Immature natural killer cell (primary cell): ENCODE measurements at regions not wholly inside any gene's neighbourhood (a gene's known extent, or its start where the extent isn't known, plus 50 kb on each side); places are given as distances from the start of the nearest gene placed in this dataset.
"Not testable (repeated sequence)": the region's sequence is repeated elsewhere in the genome, so short reads cannot be mapped to it uniquely, and the experiment has no call there.

ENCODE experiments used
- DNase-seq, 3 donors: peaks; one replicate each; pipeline ENCODE4 v3.0.0; 2022; ENCODE audit warnings: mixed read lengths in 1 of 3
- H3K27ac Mint-ChIP-seq, 6 donors: one replicate each; pipeline ENCODE4 v1.8.0; 2020; ENCODE audit warnings: mixed read lengths in 6 of 6, mild to moderate bottlenecking in 5 of 6, inconsistent platforms in 4 of 6, moderate library complexity in 3 of 6
- H3K27me3 Mint-ChIP-seq, 3 donors: one replicate each; pipeline ENCODE4 v1.8.0; 2020 to 2021; ENCODE audit warnings: low read depth in 3 of 3, mild to moderate bottlenecking in 3 of 3, mixed read lengths in 3 of 3, moderate library complexity in 3 of 3, inconsistent platforms in 1 of 3
- H3K36me3 Mint-ChIP-seq, 3 donors: one replicate each; pipeline ENCODE4 v1.8.0; 2020; ENCODE audit warnings: mixed read lengths in 3 of 3, inconsistent platforms in 2 of 3, mild to moderate bottlenecking in 2 of 3
- H3K4me1 Mint-ChIP-seq, 2 donors: one replicate each; pipeline ENCODE4 v1.8.0; 2020; ENCODE audit warnings: inconsistent platforms in 2 of 2, mild to moderate bottlenecking in 2 of 2, mixed read lengths in 2 of 2, moderate library complexity in 1 of 2
- H3K4me3 Mint-ChIP-seq, 5 donors: one replicate each; pipeline ENCODE4 v1.8.0; 2020; ENCODE audit warnings: mild to moderate bottlenecking in 5 of 5, mixed read lengths in 5 of 5, inconsistent platforms in 3 of 5, moderate library complexity in 3 of 5
- H3K9me3 Mint-ChIP-seq, 6 donors: one replicate each; pipeline ENCODE4 v1.8.0; 2020; ENCODE audit warnings: mild to moderate bottlenecking in 6 of 6, mixed read lengths in 6 of 6, inconsistent platforms in 4 of 6, moderate library complexity in 3 of 6

- no peak overlapping the region for H3K27ac Mint-ChIP-seq
- peaks cover 1 to 10% (median 4%) of the 10 kb centered on the region in 3 donors for H3K27me3 Mint-ChIP-seq
- H3K9me3 Mint-ChIP-seq = peaks cover 0 to 1% (median 0%) of the 10 kb centered on the region in 6 donors
- H3K4me3 Mint-ChIP-seq = no peak overlapping the region
- no peak for DNase-seq
- no peaks in the 10 kb centered on the region for H3K36me3 Mint-ChIP-seq
- H3K4me1 Mint-ChIP-seq = peaks cover 3 to 9% of the 10 kb centered on the region in 2 donors
Observed at GRCh38 chr9:88596376-88596775, 61.4 kb downstream of the NXNL2 start.

DNA sequence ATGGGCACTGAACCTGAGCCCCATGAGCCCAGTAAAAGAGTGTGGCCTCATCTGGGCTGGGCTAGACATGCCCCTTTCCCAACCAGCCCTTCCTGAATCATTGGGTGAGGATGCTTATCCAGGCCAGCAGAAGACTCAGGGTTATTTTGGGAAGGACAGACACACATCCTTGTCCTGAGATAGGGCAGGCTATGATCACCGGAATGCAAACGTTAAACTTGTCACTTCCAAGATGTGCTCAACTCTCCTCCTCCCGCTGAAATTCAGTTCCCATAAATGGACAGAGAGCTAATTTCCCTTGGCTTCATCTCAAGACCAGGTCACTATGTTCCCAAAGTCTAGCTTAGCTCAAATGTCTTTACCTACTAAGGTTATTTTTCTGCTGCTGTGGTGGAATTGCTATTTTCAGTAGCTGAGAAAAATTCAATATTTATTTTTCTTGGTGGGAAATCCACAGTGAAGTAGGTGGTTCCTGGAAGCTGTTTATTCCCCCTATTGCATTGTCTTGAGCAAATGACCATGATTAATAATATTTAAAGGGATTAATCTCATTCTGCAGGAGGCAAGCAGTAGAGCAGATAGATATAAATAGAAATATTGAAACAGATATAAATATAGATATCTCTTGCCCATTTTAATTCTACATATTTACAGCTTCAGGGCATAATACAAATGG, 70.0 kb downstream of the NXNL2 start:
- Mint-ChIP-seq H3K9me3 (peaks cover 0 to 1% (median 0%) of the 10 kb centered on the region in 6 donors), H3K27ac (no peak overlapping the region), H3K4me1 (no peaks in the 10 kb centered on the region), H3K4me3 (no peak overlapping the region), H3K27me3 (peaks cover 0 to 5% (median 4%) of the 10 kb centered on the region in 3 donors), H3K36me3 (no peaks in the 10 kb centered on the region)
- DNase-seq = no peak

GRCh38 chr9:88605512-88606362, 70.8 kb downstream of the NXNL2 start:
- no peaks in the 10 kb centered on the region for H3K36me3 Mint-ChIP-seq
- H3K27ac Mint-ChIP-seq = no peak overlapping the region
- no peaks in the 10 kb centered on the region for H3K4me1 Mint-ChIP-seq
- H3K9me3 Mint-ChIP-seq = peaks cover 0 to 1% (median 0%) of the 10 kb centered on the region in 6 donors
- H3K4me3 Mint-ChIP-seq = no peak overlapping the region
- DNase-seq = no peak
- H3K27me3 Mint-ChIP-seq = peaks cover 0 to 4% (median 0%) of the 10 kb centered on the region in 3 donors

DNA sequence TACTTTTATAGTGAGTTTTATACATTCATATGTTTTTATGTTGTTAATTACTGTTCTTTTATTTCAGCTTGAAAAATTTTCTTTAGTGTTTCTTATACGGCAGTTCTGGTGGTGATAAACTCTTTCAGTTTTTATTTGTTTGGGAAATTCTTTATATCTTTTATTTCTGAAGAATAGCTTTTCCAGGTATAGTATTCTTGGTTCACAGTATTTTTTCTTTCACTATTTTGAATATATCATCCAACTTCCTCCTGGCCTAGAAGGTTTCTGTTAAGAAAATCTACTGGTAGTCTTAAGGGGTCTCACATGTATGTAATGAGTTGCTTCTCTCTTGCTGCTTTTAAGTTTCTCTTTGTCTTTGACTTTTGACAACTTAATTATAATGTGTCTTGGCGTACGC, 79.4 kb downstream of the NXNL2 start:
- Mint-ChIP-seq H3K27ac (no peak overlapping the region), H3K4me1 (no peaks in the 10 kb centered on the region), H3K27me3 (peaks cover 4 to 6% (median 4%) of the 10 kb centered on the region in 3 donors), H3K4me3 (no peak overlapping the region), H3K9me3 (peaks cover 6 to 43% (median 29%) of the 10 kb centered on the region in 6 donors), H3K36me3 (peaks cover 0 to 8% (median 4%) of the 10 kb centered on the region in 3 donors)
- no peak for DNase-seq

DNA sequence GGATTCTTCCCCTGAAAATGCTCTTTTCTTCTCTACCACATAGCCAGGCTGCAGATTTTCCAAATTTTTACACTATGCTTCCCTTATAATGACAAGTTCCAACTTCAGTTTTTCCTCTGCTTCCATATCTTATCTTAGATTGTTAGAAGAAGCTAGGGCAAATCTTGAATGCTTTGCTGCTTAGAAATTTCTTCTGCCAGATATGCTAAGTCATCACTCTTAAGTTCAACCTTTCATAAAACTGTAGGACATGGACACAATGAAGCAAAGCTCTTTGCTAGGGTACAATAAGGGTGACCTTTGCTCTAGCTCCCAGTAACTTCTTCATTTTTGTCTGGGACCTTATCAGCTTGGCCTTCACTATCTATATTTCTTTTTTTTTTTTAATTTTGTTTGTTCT, 88.7 kb downstream of the NXNL2 start:
- Mint-ChIP-seq H3K27ac (no peak overlapping the region), H3K9me3 (peaks cover 0 to 2% (median 0%) of the 10 kb centered on the region in 6 donors)

GRCh38 chr9:88628114-88628513, 93.1 kb downstream of the NXNL2 start:
- no peaks in the 10 kb centered on the region for H3K9me3 Mint-ChIP-seq
- no peak for DNase-seq
- peaks cover 1 to 6% (median 2%) of the 10 kb centered on the region in 3 donors for H3K27me3 Mint-ChIP-seq
- no peaks in the 10 kb centered on the region for H3K36me3 Mint-ChIP-seq
- no peak overlapping the region for H3K27ac Mint-ChIP-seq
- H3K4me3 Mint-ChIP-seq = no peak overlapping the region
- no peaks in the 10 kb centered on the region for H3K4me1 Mint-ChIP-seq

More for the DNA sequence above, 88.7 kb downstream of the NXNL2 start:
- peaks cover 0 to 2% (median 1%) of the 10 kb centered on the region in 3 donors for H3K27me3 Mint-ChIP-seq
- no peak overlapping the region for H3K4me3 Mint-ChIP-seq
- no peaks in the 10 kb centered on the region for H3K4me1 Mint-ChIP-seq
- no peaks in the 10 kb centered on the region for H3K36me3 Mint-ChIP-seq
- DNase-seq = no peak

GRCh38 chr9:88628811-88629210, 93.8 kb downstream of the NXNL2 start:
- H3K4me3 Mint-ChIP-seq = no peak overlapping the region
- DNase-seq = no peak
- H3K27ac Mint-ChIP-seq = no peak overlapping the region
- no peaks in the 10 kb centered on the region for H3K9me3 Mint-ChIP-seq
- peaks cover 2 to 7% (median 4%) of the 10 kb centered on the region in 3 donors for H3K27me3 Mint-ChIP-seq
- no peaks in the 10 kb centered on the region for H3K36me3 Mint-ChIP-seq
- H3K4me1 Mint-ChIP-seq = no peaks in the 10 kb centered on the region

GRCh38 chr9:88630574-88630973, 95.6 kb downstream of the NXNL2 start:
- peaks cover 4 to 10% (median 7%) of the 10 kb centered on the region in 3 donors for H3K27me3 Mint-ChIP-seq
- not testable (repeated sequence) for H3K4me3 Mint-ChIP-seq, H3K36me3 Mint-ChIP-seq, H3K27ac Mint-ChIP-seq, DNase-seq, H3K4me1 Mint-ChIP-seq, H3K9me3 Mint-ChIP-seq

GRCh38 chr9:88635151-88635550, 100.2 kb downstream of the NXNL2 start:
- Mint-ChIP-seq H3K27ac (no peak overlapping the region), H3K27me3 (peaks cover 10 to 18% (median 13%) of the 10 kb centered on the region in 3 donors)
- no peak for DNase-seq

DNA sequence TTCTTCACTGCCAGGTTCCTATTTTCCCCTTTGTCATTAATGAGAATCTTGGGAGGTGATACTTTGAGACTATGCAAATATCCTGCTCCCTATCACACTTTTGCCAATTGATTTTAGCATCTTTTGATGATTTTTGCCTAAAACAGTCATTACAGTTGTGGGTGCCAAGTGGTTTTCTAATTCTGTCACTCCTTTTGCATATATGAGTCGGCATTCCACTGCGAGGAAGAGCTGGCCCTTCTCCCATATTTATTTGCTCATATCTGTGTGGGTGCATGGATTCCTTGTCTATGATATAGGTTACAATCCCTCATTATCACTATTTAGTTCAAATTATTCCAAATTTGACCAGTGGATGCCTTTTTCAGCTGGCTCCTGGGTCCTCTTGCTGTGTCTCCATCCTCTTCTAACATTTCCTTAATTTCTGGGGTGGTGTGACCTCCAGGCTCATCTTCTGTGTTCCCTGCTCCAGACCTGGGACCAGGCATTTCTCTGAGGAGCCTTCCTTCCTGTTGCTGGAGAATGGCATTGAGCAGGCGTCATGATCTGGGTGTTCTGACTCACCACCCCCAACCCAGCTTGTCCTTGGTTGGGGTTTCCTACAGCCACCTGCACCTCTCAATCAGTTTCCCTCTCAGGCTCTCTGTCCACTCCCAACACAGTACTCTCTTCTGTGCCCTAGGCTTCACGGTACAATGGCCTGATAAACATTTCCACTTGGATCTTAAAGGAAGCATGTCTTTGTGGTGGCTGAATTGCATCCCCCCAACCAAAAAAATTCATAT, 106.7 kb downstream of the NXNL2 start:
- H3K4me3 Mint-ChIP-seq = no peak overlapping the region
- no peak for DNase-seq
- peaks cover 0 to 3% (median 0%) of the 10 kb centered on the region in 3 donors for H3K36me3 Mint-ChIP-seq
- peaks cover 2 to 17% (median 16%) of the 10 kb centered on the region in 3 donors for H3K27me3 Mint-ChIP-seq
- no peaks in the 10 kb centered on the region for H3K4me1 Mint-ChIP-seq
- peaks cover 0 to 12% (median 8%) of the 10 kb centered on the region in 6 donors for H3K9me3 Mint-ChIP-seq
- H3K27ac Mint-ChIP-seq = no peak overlapping the region

More at GRCh38 chr9:88635151-88635550, 100.2 kb downstream of the NXNL2 start:
- H3K36me3 Mint-ChIP-seq = peaks cover 0 to 3% (median 0%) of the 10 kb centered on the region in 3 donors
- H3K4me1 Mint-ChIP-seq = no peaks in the 10 kb centered on the region
- H3K9me3 Mint-ChIP-seq = peaks cover 0 to 29% (median 11%) of the 10 kb centered on the region in 6 donors
- H3K4me3 Mint-ChIP-seq = no peak overlapping the region

- H3K4me3 Mint-ChIP-seq = no peak overlapping the region
- H3K9me3 Mint-ChIP-seq = peaks cover 0 to 7% (median 5%) of the 10 kb centered on the region in 6 donors
- no peak overlapping the region for H3K27ac Mint-ChIP-seq
- peaks cover 2 to 17% (median 17%) of the 10 kb centered on the region in 3 donors for H3K27me3 Mint-ChIP-seq
- DNase-seq = no peak
- no peaks in the 10 kb centered on the region for H3K4me1 Mint-ChIP-seq
- H3K36me3 Mint-ChIP-seq = peaks cover 0 to 3% (median 0%) of the 10 kb centered on the region in 3 donors
Observed at GRCh38 chr9:88642336-88642735, 107.4 kb downstream of the NXNL2 start.

DNA sequence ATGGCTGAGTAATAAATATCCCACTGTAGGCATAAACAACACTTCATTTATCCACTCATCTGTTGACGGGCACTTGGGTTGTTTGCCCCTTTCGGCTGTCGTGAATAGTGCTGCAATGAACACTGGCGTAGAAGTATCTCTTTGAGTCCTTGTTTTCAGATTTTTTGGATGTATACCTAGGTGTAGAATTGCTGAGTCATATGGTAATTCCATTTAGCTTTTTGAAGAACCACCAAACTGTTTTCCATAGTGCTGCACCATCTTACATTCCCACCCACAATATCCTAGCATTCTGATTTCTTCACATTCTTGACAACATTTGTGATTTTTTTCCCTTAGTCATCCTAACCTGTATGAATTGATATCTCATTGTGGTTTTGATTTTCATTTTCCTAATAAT, 109.0 kb downstream of the NXNL2 start:
- H3K9me3 Mint-ChIP-seq = peaks cover 0 to 1% (median 0%) of the 10 kb centered on the region in 6 donors
- no peak overlapping the region for H3K27ac Mint-ChIP-seq
- H3K4me3 Mint-ChIP-seq = no peak overlapping the region
- H3K4me1 Mint-ChIP-seq = no peaks in the 10 kb centered on the region
- no peaks in the 10 kb centered on the region for H3K36me3 Mint-ChIP-seq
- no peak for DNase-seq
- peaks cover 2 to 11% (median 7%) of the 10 kb centered on the region in 3 donors for H3K27me3 Mint-ChIP-seq

DNA sequence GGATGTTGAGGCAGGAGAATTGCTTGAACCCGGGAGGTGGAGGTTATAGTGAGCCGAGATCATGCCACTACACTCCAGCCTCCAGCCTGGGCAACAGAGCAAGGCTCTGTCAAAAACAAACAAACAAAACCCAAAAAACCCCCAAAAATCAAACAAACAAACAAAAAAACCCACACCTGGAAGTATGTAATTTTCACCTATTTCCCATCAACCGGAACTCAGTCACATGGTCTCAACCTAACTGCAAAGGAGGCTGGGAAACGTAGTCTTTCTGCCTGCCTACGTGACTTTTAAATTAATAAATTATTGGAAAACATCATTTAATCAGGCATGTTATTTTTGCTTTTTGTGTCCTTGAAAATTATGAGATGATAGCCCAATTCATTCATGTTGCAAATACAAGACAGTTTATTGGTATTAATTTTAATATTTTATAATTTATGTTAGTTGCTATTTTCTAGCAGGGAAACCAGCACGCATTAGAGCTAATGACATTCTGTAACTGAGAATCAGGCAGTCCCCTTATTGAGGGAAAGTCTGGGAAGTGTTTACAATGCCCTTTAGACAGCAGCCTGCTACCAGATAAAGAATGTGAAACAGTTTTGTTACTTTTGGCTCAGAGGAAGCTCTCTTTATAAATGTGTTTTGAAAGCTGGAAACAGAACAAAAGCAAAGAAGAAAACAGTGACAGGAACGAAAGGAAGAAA, 110.3 kb downstream of the NXNL2 start:
- Mint-ChIP-seq H3K4me1 (no peaks in the 10 kb centered on the region), H3K27me3 (peaks cover 4 to 14% (median 5%) of the 10 kb centered on the region in 3 donors)
- no peak for DNase-seq

More for the DNA sequence above, 110.3 kb downstream of the NXNL2 start:
- Mint-ChIP-seq H3K36me3 (no peaks in the 10 kb centered on the region), H3K9me3 (peaks cover 0 to 1% (median 0%) of the 10 kb centered on the region in 6 donors), H3K27ac (no peak overlapping the region), H3K4me3 (no peak overlapping the region)
